AG09319 (cell line): ENCODE measurements at regions not wholly inside any gene's neighbourhood (a gene's known extent, or its start where the extent isn't known, plus 50 kb on each side); places are given as distances from the start of the nearest gene placed in this dataset.

ENCODE experiments used
- DNase-seq: peaks from one replicate; pipeline ENCODE4 v3.0.0-alpha.2; 2010; ENCODE audit warnings: low read depth; ENCODE audit errors: extremely low read depth
- TF ChIP-seq, protein P1 (sequence below): IDR thresholded peaks from 2 replicates; pipeline ENCODE4 v1.5.1; 2011; ENCODE audit warnings: low read depth, mild to moderate bottlenecking, inconsistent platforms, low read length, moderate library complexity

DNA sequence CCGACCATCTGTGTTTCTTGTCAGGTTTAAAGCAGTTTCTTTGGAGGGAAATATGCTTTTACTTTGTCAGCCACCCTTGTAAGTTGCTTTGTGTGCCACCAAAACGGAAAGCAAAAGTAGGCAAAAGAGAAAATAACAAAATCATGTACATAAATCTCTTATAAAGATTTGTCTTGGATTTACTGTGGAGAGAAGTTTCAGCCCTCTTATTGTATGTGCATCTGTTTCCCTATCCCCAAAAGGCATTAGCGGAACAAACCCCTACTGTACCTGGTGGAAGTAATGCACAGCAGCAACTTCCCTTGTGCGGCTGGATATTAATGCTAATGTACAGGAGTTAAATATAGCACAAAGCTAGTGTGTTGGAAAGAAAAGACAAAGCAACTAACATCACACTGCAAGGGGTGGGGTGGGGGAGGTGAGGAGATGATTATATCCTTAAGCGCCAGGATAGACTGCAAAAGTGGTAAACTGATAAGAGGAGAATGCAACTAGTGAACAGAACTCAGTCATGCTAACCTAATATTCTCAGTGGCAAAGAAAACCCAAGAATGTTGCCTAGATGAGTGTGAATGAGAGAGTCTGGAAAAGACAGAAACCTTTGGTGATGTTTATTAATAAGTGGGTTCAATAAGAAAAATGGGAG lies 396.5 kb upstream of the MEF2C start:
- TF ChIP-seq, protein P1, sequence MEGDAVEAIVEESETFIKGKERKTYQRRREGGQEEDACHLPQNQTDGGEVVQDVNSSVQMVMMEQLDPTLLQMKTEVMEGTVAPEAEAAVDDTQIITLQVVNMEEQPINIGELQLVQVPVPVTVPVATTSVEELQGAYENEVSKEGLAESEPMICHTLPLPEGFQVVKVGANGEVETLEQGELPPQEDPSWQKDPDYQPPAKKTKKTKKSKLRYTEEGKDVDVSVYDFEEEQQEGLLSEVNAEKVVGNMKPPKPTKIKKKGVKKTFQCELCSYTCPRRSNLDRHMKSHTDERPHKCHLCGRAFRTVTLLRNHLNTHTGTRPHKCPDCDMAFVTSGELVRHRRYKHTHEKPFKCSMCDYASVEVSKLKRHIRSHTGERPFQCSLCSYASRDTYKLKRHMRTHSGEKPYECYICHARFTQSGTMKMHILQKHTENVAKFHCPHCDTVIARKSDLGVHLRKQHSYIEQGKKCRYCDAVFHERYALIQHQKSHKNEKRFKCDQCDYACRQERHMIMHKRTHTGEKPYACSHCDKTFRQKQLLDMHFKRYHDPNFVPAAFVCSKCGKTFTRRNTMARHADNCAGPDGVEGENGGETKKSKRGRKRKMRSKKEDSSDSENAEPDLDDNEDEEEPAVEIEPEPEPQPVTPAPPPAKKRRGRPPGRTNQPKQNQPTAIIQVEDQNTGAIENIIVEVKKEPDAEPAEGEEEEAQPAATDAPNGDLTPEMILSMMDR = no peak
- DNase-seq = no peak

DNA sequence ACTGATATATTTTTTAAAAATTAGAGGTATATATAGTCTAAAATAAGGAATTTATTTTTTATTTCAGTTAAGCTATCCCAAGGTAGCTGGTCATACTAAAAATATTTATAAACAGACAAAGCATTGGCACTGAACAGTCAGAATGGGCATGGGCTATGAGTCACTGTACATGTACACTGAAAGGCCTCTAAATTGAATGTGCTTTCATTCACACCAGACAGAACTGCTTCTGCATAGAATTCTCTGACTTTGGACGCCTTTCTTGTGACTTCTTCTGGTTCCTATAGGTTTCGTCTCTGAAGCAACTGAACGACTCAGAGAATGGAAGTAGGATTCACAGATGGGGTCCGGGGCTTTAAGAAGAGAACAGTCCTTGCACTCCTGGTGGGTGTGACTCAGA lies 394.8 kb upstream of the MEF2C start:
- no peak for DNase-seq
- TF ChIP-seq, protein P1 = no peak

DNA sequence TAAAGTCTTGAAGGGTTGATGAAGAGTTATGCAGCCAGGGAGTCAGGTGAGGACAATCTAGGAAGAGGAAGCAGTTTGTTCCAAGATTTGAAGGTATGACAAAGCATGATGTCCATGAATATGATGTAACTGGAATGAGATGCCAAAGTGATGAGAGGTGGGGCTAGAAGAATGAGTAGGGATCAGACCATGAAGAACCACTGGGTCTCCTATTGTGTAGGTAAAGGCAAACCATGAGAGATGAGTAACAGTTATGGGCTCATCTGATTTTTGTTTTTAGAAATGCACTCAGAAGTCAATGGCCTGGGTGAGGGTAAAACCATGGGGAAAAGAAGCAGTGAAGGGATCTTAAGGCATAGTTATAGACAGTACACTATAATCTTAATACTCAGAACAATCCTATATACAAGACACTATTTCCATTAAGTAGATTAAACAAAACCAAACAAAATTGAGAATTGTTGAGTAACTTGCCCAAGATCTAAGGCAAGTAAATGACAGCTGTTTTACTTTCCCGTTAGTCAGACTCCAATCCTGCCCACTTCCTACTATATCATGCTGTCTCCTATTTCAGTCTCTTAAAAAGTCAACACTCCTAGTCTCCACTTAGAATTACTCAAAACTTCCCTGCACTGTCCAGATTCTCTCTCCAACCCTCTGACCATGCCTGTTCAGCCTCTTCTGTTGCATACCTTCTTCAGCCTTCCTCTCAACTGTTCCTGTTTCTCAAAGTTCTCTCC lies 393.8 kb upstream of the MEF2C start:
- no peak for DNase-seq

DNA sequence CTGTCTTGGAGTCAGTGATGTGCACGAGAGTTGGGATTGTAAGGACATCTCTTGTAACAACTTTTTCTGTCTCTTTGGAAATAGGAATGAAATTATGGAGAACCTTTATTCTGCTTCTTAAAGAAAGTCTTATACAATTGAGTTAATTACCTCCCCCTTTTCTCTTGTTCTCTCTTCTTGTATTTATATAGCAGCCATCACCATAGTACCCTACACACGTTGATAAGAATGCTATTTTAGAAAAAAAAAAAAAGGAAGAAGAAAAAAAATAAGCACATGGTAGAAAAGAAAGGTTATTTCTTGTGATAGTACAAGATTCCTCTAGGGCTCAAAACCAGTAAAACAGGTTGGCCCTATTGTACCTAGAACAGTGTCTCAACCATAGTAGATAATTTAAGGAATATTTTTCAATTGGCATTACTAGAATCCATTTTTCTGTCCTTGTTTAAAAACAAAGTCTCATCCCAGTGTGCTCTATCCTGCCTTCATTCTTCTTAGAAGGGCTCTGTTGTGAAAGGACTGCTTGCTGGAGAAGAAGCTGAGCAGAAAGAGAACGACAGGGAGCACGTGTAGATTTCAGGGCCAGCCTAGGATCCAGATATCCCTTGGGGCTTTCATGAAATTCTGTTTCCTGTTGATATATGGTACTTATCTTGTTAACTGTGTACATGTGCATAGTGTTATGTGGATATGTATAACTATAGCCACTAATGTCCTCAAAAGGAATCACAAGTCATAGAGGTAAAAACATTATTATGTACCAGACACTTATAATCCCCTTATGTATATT lies 392.3 kb upstream of the MEF2C start:
- TF ChIP-seq, protein P1 = no peak
- DNase-seq = no peak

More for the DNA sequence above, 393.8 kb upstream of the MEF2C start:
- TF ChIP-seq, protein P1 = no peak

DNA sequence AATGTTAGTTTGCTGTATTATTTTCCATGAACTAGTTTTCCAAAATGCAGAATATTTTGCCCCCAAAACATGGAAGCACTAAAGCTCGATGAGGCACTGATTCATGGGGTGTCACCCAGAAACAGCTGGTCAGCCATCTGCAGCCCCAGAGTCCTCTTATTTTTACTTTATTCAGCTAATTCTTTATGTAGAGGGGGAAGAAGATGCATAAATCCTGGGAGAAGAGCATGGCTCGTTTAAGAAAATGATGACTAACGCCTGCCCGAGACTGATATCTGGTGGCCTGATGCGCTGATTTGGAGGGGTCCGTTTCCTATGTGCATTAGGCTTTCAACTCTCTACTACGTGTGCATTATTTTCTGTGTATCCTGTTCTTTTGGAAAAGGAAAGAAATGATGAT lies 390.3 kb upstream of the MEF2C start:
- DNase-seq = no peak
- TF ChIP-seq, protein P1 = no peak

DNA sequence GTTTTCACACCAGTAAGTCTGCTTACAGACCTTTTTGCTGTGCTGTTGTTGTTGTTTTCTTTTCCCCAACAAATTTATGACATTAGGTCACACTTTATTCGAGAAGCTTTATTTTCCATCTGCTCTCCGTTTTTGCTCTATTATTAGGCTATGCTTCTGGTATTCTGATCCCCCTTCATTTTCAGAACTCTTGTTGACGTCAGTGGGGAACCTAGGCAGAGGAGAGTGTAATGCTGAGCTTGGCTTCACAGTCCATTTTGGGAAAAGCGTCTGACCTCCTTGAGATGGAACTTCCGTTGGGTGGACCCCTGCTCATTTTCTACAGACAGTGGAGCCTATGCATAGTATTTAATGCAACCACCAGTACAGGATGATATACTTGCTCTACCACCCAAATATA lies 387.9 kb upstream of the MEF2C start:
- TF ChIP-seq, protein P1 = no peak
- no peak for DNase-seq

DNA sequence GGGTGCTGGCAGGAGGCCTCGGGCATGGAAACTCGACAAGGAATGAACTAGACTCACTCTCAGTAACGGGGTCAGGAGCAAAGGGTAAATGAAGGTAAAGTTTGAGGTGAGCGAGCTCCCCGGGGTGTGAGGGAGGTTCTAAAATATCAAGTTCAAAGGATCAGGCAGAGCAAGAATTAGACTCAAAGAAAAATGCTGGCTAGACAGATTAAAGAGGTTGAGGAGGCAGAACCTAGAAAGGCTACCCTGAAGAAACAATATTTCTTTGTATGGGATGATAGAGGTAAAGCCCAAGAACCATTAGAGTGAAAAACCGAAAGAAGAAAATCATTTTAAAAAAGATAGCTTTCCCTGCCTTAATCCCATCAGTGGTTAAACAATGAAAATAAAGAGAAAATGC lies 386.7 kb upstream of the MEF2C start:
- DNase-seq = no peak
- TF ChIP-seq, protein P1 = no peak
